SK-N-SH (cell line): ENCODE measurements at regions not wholly inside any gene's neighbourhood (a gene's known extent, or its start where the extent isn't known, plus 50 kb on each side); places are given as distances from the start of the nearest gene placed in this dataset.

Experiments
- CTCF ChIA-PET: fragments of 300-600, 350-600 bp; formaldehyde crosslinking; extraction: SDS; loops from one replicate; lab custom pipeline; 2021; lab: Yijun Ruan, JAX
- POLR2A ChIA-PET: fragments of 350-600 bp; sonication (Branson Sonifier 250); formaldehyde crosslinking; extraction: SDS; loops from one replicate; lab custom pipeline; 2020; ENCODE audit warnings: antibody characterized with exemption, inconsistent platforms; lab: Yijun Ruan, JAX
- DNase-seq: peaks from one replicate; pipeline ENCODE4 v3.0.0; 2012
- H2AFZ ChIP-seq: fragments of 200-600 bp; sonication (generic); 2 replicates; pipeline ENCODE4 v1.8.1; 2016; ENCODE audit warnings: antibody characterized with exemption, mild to moderate bottlenecking, low read depth
- H3F3A ChIP-seq: fragments of 200-600 bp; sonication (generic); replicated peaks from 2 replicates; pipeline ENCODE3; 2016; ENCODE audit warnings: antibody characterized with exemption, mild to moderate bottlenecking; ENCODE audit not compliant: insufficient read depth
- H3K27ac ChIP-seq, 2 experiments: fragments of 200-500 bp in 1 of 2; fragments of 200-600 bp in 1 of 2; sonication (Bioruptor generic) in 1 of 2; sonication (generic), shearing (Covaris generic) in 1 of 2; 2 replicates each; pipeline versions ENCODE4 v1.5.1 to v1.6.1; 2014 to 2016; ENCODE audit warnings: low read depth in 2 of 2, inconsistent platforms in 1 of 2, low read length in 1 of 2, mild to moderate bottlenecking in 1 of 2, mixed read lengths in 1 of 2
- H3K27me3 ChIP-seq: fragments of 200-600 bp; sonication (generic), shearing (Covaris generic); 2 replicates; pipeline ENCODE4 v1.6.1; 2016; ENCODE audit warnings: mixed run types; ENCODE audit not compliant: insufficient read depth
- H3K36me3 ChIP-seq, 2 experiments: fragments of 200-500 bp in 1 of 2; fragments of 200-600 bp in 1 of 2; sonication (Bioruptor generic) in 1 of 2; sonication (generic) in 1 of 2; replicated peaks in 1 of 2; 2 replicates each; pipeline versions ENCODE3 to v1.5.1; 2014 to 2016; ENCODE audit warnings: low read length in 1 of 2, mild to moderate bottlenecking in 1 of 2; ENCODE audit not compliant: insufficient read depth in 2 of 2, control insufficient read depth in 1 of 2
- H3K4me1 ChIP-seq, 2 experiments: fragments of 200-500 bp in 1 of 2; fragments of 200-600 bp in 1 of 2; sonication (Bioruptor generic) in 1 of 2; sonication (generic), shearing (Covaris generic) in 1 of 2; 2 replicates each; pipeline versions ENCODE4 v1.5.1 to v1.6.1; 2014 to 2016; ENCODE audit warnings: low read depth in 1 of 2, low read length in 1 of 2, mixed run types in 1 of 2; ENCODE audit not compliant: insufficient read depth in 2 of 2, control insufficient read depth in 1 of 2
- H3K4me2 ChIP-seq: fragments of 200-600 bp; sonication (generic), shearing (Covaris generic); 2 replicates; pipeline ENCODE4 v1.6.1; 2017; ENCODE audit warnings: mixed run types
- H3K4me3 ChIP-seq, 2 experiments: fragments of 200-500 bp in 1 of 2; fragments of 200-600 bp in 1 of 2; sonication (Bioruptor generic) in 1 of 2; sonication (generic), shearing (Covaris generic) in 1 of 2; 2 replicates each; pipeline versions ENCODE4 v1.5.1 to v1.8.1; 2014 to 2016; ENCODE audit warnings: low read depth in 2 of 2, inconsistent platforms in 1 of 2, low read length in 1 of 2, mild to moderate bottlenecking in 1 of 2, mixed read lengths in 1 of 2, moderate library complexity in 1 of 2
- H3K79me2 ChIP-seq: fragments of 200-600 bp; sonication (generic); 2 replicates; pipeline ENCODE4 v1.8.1; 2017; ENCODE audit warnings: mild to moderate bottlenecking; ENCODE audit not compliant: insufficient read depth
- H3K9ac ChIP-seq: fragments of 200-600 bp; sonication (generic); 2 replicates; pipeline ENCODE4 v1.6.1; 2017; ENCODE audit warnings: mixed run types
- H3K9me2 ChIP-seq: fragments of 200-600 bp; sonication (generic); 2 replicates; pipeline ENCODE4 v1.6.1; 2017; ENCODE audit warnings: mixed run types
- H3K9me3 ChIP-seq: fragments of 200-600 bp; sonication (generic); 2 replicates; pipeline ENCODE4 v1.6.1; 2017; ENCODE audit warnings: mixed run types, mild to moderate bottlenecking, moderate library complexity
- H4K20me1 ChIP-seq: fragments of 200-600 bp; sonication (generic); 2 replicates; pipeline ENCODE4 v1.6.1; 2017; ENCODE audit warnings: mild to moderate bottlenecking, mixed run types; ENCODE audit not compliant: insufficient read depth
- ELF1 ChIP-seq: IDR thresholded peaks from 2 replicates; pipeline ENCODE4 v1.4.0; 2012
- EP300 ChIP-seq, 2 experiments: IDR thresholded peaks; 2 replicates each; pipeline versions ENCODE4 v1.4.0 to v1.6.1; 2012; ENCODE audit warnings: borderline replicate concordance in 1 of 2, low read depth in 1 of 2, low read length in 1 of 2
- EZH2phosphoT487 ChIP-seq: fragments of 200-600 bp; sonication (generic); IDR thresholded peaks from 2 replicates; pipeline ENCODE4 v1.6.1; 2017; ENCODE audit warnings: low read depth, mixed run types, mild to moderate bottlenecking, antibody characterized with exemption, moderate library complexity, borderline replicate concordance
- FOSL2 ChIP-seq: IDR thresholded peaks from 2 replicates; pipeline ENCODE4 v1.4.0; 2012; ENCODE audit warnings: low read depth, mild to moderate bottlenecking, moderate library complexity, borderline replicate concordance
- FOXJ3 ChIP-seq: sonication (generic); formaldehyde crosslinking; IDR thresholded peaks from 2 replicates; pipeline ENCODE4 v1.5.1; 2020; ENCODE audit warnings: mild to moderate bottlenecking, missing genetic modification reagents
- FOXM1 ChIP-seq: IDR thresholded peaks from 2 replicates; pipeline ENCODE4 v1.4.0; 2012; ENCODE audit warnings: low read depth, mild to moderate bottlenecking
- GABPA ChIP-seq: IDR thresholded peaks from 2 replicates; pipeline ENCODE4 v1.4.0; 2012; ENCODE audit warnings: low read depth, mild to moderate bottlenecking
- GATA2 ChIP-seq: sonication (generic); formaldehyde crosslinking; IDR thresholded peaks from 2 replicates; pipeline ENCODE4 v1.5.0; 2020; ENCODE audit warnings: mild to moderate bottlenecking, missing genetic modification reagents
- JUND ChIP-seq: IDR thresholded peaks from 2 replicates; pipeline ENCODE4 v1.4.0; 2012
- MXI1 ChIP-seq: IDR thresholded peaks from 2 replicates; pipeline ENCODE4 v1.6.1; 2012; ENCODE audit warnings: mild to moderate bottlenecking, low read depth, low read length, improper control_type of control experiment
- NRF1 ChIP-seq: IDR thresholded peaks from 2 replicates; pipeline ENCODE4 v1.6.1; 2012; ENCODE audit warnings: low read depth, mild to moderate bottlenecking, low read length
- POLR2AphosphoS5 ChIP-seq: IDR thresholded peaks from 2 replicates; pipeline ENCODE4 v1.6.1; 2012; ENCODE audit warnings: low read depth, low read length
- RAD21 ChIP-seq: IDR thresholded peaks from 2 replicates; pipeline ENCODE4 v1.6.1; 2012; ENCODE audit warnings: mild to moderate bottlenecking, low read length
- RFX5 ChIP-seq: IDR thresholded peaks from 2 replicates; pipeline ENCODE4 v1.6.1; 2012; ENCODE audit warnings: mild to moderate bottlenecking, improper control_type of control experiment, low read length
- SIN3A ChIP-seq: IDR thresholded peaks from 2 replicates; pipeline ENCODE4 v1.6.1; 2012; ENCODE audit warnings: low read depth, mild to moderate bottlenecking, low read length, moderate library complexity, borderline replicate concordance
- SMC3 ChIP-seq: IDR thresholded peaks from 2 replicates; pipeline ENCODE4 v1.6.1; 2012; ENCODE audit warnings: low read depth, low read length, improper control_type of control experiment
- TAF1 ChIP-seq: IDR thresholded peaks from 2 replicates; pipeline ENCODE4 v1.6.1; 2012; ENCODE audit warnings: low read depth, mild to moderate bottlenecking, low read length, moderate library complexity, borderline replicate concordance
- TCF12 ChIP-seq: IDR thresholded peaks from 2 replicates; pipeline ENCODE4 v1.4.0; 2012
- YY1 ChIP-seq: IDR thresholded peaks from 2 replicates; pipeline ENCODE4 v1.4.0; 2012; ENCODE audit warnings: low read depth, mild to moderate bottlenecking
- whole genome bisulfite sequencing: methylation state at CpG from one replicate; pipeline ENCODE4 v1.1.6; 2017; ENCODE audit warnings: low lambda C conversion rate; 5-methylcytosine and 5-hydroxymethylcytosine counted together
- TF ChIP-seq, protein P1 (sequence below): IDR thresholded peaks from 2 replicates; pipeline ENCODE4 v1.4.0; 2012; ENCODE audit warnings: low read depth, borderline replicate concordance
- TF ChIP-seq, protein P2 (sequence below): fragments of 200-600 bp; sonication (generic); IDR thresholded peaks from 2 replicates; pipeline ENCODE4 v1.6.1; 2017; ENCODE audit warnings: antibody characterized with exemption, mild to moderate bottlenecking, moderate library complexity
- TF ChIP-seq, protein P3 (sequence below): fragments of 150-350 bp; IDR thresholded peaks from 2 replicates; pipeline ENCODE4 v1.6.1; 2017; ENCODE audit warnings: antibody characterized with exemption, low read length, low read depth, borderline replicate concordance

DNA sequence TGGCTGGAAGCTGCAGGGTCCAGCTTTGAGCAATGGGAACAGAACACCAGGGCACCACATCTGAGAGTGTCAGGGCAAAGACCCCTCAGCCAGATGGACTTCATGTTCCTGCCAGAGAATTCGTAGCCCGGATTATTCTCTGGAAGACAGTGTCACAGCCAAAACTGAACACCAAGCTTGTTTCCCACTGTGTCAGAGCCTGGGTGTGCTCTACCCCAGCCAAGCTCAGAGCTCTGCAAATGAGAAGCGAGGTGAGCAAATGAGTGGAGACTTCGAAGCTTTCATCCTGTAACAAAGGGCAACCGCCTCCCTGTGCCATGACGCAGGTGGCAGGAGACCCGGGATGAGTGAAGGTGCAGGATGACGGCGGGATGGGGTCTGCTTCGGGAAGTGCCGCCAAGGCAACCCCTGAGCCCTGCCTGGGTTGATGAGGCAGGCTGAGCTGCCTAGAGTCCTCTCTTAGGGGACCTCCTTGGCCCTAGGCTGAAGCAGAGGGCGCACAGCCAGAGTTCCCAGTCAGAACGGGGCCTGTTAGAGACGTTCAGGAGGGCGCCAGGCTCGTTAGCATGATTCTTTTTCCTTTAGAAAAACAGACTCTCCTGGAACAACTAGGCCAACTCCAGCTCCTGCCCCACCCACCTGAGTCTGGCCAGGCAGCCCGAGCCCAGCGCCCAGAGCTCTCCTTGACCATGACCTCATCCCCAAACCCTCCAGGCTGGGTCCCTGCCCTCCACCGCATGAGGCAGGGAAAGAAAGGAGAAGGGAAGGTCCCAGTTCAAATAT lies 187.7 kb downstream of the SOD2 start:
- TF ChIP-seq GABPA (no peak), RAD21 (no peak), POLR2AphosphoS5 (no peak), EP300 (IDR thresholded peaks at IDR 0.05; ENCODE audit: borderline replicate concordance in 1 of 2, low read depth in 1 of 2, low read length in 1 of 2) (no peak), EZH2phosphoT487 (no peak), JUND (no peak), RFX5 (no peak), FOSL2 (no peak), SIN3A (no peak), YY1 (no peak), ELF1 (no peak), NRF1 (no peak), FOXJ3 (CRISPR knock-in tag) (no peak), FOXM1 (no peak)
- TF ChIP-seq, protein P1, sequence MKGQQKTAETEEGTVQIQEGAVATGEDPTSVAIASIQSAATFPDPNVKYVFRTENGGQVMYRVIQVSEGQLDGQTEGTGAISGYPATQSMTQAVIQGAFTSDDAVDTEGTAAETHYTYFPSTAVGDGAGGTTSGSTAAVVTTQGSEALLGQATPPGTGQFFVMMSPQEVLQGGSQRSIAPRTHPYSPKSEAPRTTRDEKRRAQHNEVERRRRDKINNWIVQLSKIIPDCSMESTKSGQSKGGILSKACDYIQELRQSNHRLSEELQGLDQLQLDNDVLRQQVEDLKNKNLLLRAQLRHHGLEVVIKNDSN = no peak
- Histone ChIP-seq H3K9ac (no peak overlapping the region), H3F3A (no peaks in the 10 kb centered on the region), H3K4me3 (no peak overlapping the region), H4K20me1 (no peaks in the 10 kb centered on the region), H3K27ac (no peak overlapping the region), H3K9me3 (no peaks in the 10 kb centered on the region), H3K27me3 (no peaks in the 10 kb centered on the region; the same call in 1 of the 2 replicates), H3K9me2 (no peaks in the 10 kb centered on the region), H3K4me1 (no peaks in the 10 kb centered on the region), H3K79me2 (no peaks in the 10 kb centered on the region), H3K4me2 (no peak overlapping the region), H2AFZ (no peak overlapping the region), H3K36me3 (no peaks in the 10 kb centered on the region)
- ChIA-PET POLR2A (no interaction called here), CTCF (no interaction called here)
- WGBS = 5% methylated on average over 15 of the region's 19 CpGs
- no peak for DNase-seq

DNA sequence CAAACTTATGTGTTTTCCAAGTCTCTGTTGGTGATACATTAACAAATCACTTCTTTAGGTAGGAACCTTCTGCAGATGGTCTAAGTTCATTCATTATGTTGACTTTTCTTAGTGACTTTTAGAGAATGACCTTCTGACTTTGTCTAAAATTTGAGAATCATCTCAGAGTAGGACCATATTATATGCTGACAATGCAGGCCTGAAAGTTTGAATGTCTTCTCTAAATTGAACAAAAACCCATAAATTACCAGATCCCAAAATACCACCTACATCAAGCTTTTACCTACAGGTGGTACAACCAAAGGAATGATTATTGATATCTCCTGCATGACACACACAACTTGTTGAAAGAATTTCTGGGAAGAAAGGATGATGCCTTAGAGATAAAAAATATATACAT lies 191.5 kb downstream of the SOD2 start:
- H3K36me3 ChIP-seq = no peaks in the 10 kb centered on the region
- H4K20me1 ChIP-seq = no peaks in the 10 kb centered on the region
- H2AFZ ChIP-seq = no peak overlapping the region
- no peak overlapping the region for H3K27ac ChIP-seq
- ChIA-PET POLR2A (no interaction called here), CTCF (interaction anchor here (1.6 kb wide), 1 partner anchor 11 kb away, joined by 7 read pairs; no protein-coding TSS in a partner anchor)
- H3K9ac ChIP-seq = no peak overlapping the region
- DNase-seq = no peak
- no peak overlapping the region for H3K4me2 ChIP-seq
- H3K27me3 ChIP-seq = no peaks in the 10 kb centered on the region; the same call in 1 of the 2 replicates
- H3K4me3 ChIP-seq = no peak overlapping the region
- no peaks in the 10 kb centered on the region for H3K4me1 ChIP-seq
- H3K9me3 ChIP-seq = no peaks in the 10 kb centered on the region; the same call in 1 of the 2 replicates
- no peaks in the 10 kb centered on the region for H3K9me2 ChIP-seq
- no peaks in the 10 kb centered on the region for H3F3A ChIP-seq
- H3K79me2 ChIP-seq = no peaks in the 10 kb centered on the region
- TF ChIP-seq JUND (no peak), EP300 (IDR thresholded peaks at IDR 0.05; ENCODE audit: borderline replicate concordance in 1 of 2, low read depth in 1 of 2, low read length in 1 of 2) (no peak), FOXJ3 (CRISPR knock-in tag) (no peak), RFX5 (no peak), GATA2 (no peak), FOXM1 (no peak), SMC3 (no peak), RAD21 (no peak), TCF12 (no peak), GABPA (no peak), TAF1 (no peak), MXI1 (no peak), SIN3A (no peak), EZH2phosphoT487 (no peak)
- TF ChIP-seq, protein P1 = no peak
- TF ChIP-seq, protein P2, sequence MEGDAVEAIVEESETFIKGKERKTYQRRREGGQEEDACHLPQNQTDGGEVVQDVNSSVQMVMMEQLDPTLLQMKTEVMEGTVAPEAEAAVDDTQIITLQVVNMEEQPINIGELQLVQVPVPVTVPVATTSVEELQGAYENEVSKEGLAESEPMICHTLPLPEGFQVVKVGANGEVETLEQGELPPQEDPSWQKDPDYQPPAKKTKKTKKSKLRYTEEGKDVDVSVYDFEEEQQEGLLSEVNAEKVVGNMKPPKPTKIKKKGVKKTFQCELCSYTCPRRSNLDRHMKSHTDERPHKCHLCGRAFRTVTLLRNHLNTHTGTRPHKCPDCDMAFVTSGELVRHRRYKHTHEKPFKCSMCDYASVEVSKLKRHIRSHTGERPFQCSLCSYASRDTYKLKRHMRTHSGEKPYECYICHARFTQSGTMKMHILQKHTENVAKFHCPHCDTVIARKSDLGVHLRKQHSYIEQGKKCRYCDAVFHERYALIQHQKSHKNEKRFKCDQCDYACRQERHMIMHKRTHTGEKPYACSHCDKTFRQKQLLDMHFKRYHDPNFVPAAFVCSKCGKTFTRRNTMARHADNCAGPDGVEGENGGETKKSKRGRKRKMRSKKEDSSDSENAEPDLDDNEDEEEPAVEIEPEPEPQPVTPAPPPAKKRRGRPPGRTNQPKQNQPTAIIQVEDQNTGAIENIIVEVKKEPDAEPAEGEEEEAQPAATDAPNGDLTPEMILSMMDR = no peak
- TF ChIP-seq, protein P3, sequence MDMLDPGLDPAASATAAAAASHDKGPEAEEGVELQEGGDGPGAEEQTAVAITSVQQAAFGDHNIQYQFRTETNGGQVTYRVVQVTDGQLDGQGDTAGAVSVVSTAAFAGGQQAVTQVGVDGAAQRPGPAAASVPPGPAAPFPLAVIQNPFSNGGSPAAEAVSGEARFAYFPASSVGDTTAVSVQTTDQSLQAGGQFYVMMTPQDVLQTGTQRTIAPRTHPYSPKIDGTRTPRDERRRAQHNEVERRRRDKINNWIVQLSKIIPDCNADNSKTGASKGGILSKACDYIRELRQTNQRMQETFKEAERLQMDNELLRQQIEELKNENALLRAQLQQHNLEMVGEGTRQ = no peak
